Neural cell (in vitro differentiated cells): ENCODE measurements at regions not wholly inside any gene's neighbourhood (a gene's known extent, or its start where the extent isn't known, plus 50 kb on each side); places are given as distances from the start of the nearest gene placed in this dataset.

Experiments used
- H2AFZ ChIP-seq: fragments of 200-600, 300-800 bp; sonication (generic), shearing (Covaris generic); 2 replicates; pipeline ENCODE4 v1.6.0; 2014; ENCODE audit warnings: low read depth, mild to moderate bottlenecking, antibody characterized with exemption, low read length, moderate library complexity
- H3F3A ChIP-seq: fragments of 200-600 bp; shearing (Covaris generic); 2 replicates; pipeline ENCODE4 v1.6.1; 2016; ENCODE audit warnings: mild to moderate bottlenecking, moderate library complexity, mixed read lengths, antibody characterized with exemption, low read length; ENCODE audit not compliant: insufficient read depth, poor library complexity, severe bottlenecking
- H3K27ac ChIP-seq: fragments of 200-600, 300-800 bp; sonication (generic), shearing (Covaris generic); 2 replicates; pipeline ENCODE4 v1.5.1; 2014; ENCODE audit warnings: mild to moderate bottlenecking, low read length, moderate library complexity
- H3K27me3 ChIP-seq: fragments of 300-800, 200-600 bp; sonication (generic), shearing (Covaris generic); 2 replicates; pipeline ENCODE4 v1.6.0; 2014; ENCODE audit warnings: mild to moderate bottlenecking, low read depth, low read length, moderate library complexity; ENCODE audit not compliant: insufficient read depth
- H3K36me3 ChIP-seq: fragments of 300-800, 200-600 bp; sonication (generic), shearing (Covaris generic); 2 replicates; pipeline ENCODE4 v1.5.1; 2014; ENCODE audit warnings: mild to moderate bottlenecking, antibody characterized with exemption, low read length, moderate library complexity; ENCODE audit not compliant: insufficient read depth
- H3K4me2 ChIP-seq: fragments of 300-800, 200-600 bp; sonication (generic), shearing (Covaris generic); 2 replicates; pipeline ENCODE4 v1.6.0; 2014; ENCODE audit warnings: mild to moderate bottlenecking, low read length
- H3K4me3 ChIP-seq: fragments of 300-800, 200-600 bp; sonication (generic), shearing (Covaris generic); 2 replicates; pipeline ENCODE4 v1.5.1; 2014; ENCODE audit warnings: mild to moderate bottlenecking, low read length, moderate library complexity
- H3K79me2 ChIP-seq: fragments of 200-600 bp; shearing (Covaris generic); replicated peaks from 2 replicates; pipeline ENCODE4 v1.6.0; 2014; ENCODE audit warnings: mild to moderate bottlenecking, low read length, moderate library complexity; ENCODE audit not compliant: insufficient read depth
- H3K9ac ChIP-seq: fragments of 300-800, 200-600 bp; sonication (generic), shearing (Covaris generic); 2 replicates; pipeline ENCODE4 v1.6.1; 2016; ENCODE audit warnings: mild to moderate bottlenecking, low read length, mixed read lengths
- H3K9me2 ChIP-seq: fragments of 200-600 bp; shearing (Covaris generic); 2 replicates; pipeline ENCODE4 v1.6.1; 2016; ENCODE audit warnings: mild to moderate bottlenecking, low read length, mixed read lengths; ENCODE audit not compliant: insufficient read depth
- H3K9me3 ChIP-seq: fragments of 200-600, 300-800 bp; sonication (generic), shearing (Covaris generic); 2 replicates; pipeline ENCODE4 v1.6.1; 2016; ENCODE audit warnings: mild to moderate bottlenecking, mixed run types, low read length, moderate library complexity, mixed read lengths
- H4K20me1 ChIP-seq: fragments of 200-600 bp; shearing (Covaris generic); 2 replicates; pipeline ENCODE4 v1.6.1; 2016; ENCODE audit warnings: mild to moderate bottlenecking, mixed run types; ENCODE audit not compliant: insufficient read depth
- CTCF ChIP-seq: fragments of 450-650 bp; IDR thresholded peaks from 2 replicates; pipeline ENCODE4 v1.5.1; 2014; ENCODE audit warnings: antibody characterized with exemption, mild to moderate bottlenecking, moderate library complexity; ENCODE audit not compliant: poor library complexity, severe bottlenecking
- EP300 ChIP-seq: fragments of 450-650 bp; conservative IDR thresholded peaks from 2 replicates; pipeline ENCODE4 v1.6.1; 2014; ENCODE audit warnings: antibody characterized with exemption, mild to moderate bottlenecking, moderate library complexity; ENCODE audit not compliant: poor library complexity, severe bottlenecking
- EZH2 ChIP-seq: fragments of 200-600, 300-800 bp; shearing (Covaris generic), sonication (generic); IDR thresholded peaks from 2 replicates; pipeline ENCODE4 v1.6.1; 2014; ENCODE audit warnings: antibody characterized with exemption, low read length, borderline replicate concordance, mild to moderate bottlenecking; ENCODE audit not compliant: insufficient read depth, poor library complexity, severe bottlenecking
- MXI1 ChIP-seq: fragments of 450-650 bp; conservative IDR thresholded peaks from 2 replicates; pipeline ENCODE4 v1.6.1; 2014; ENCODE audit warnings: antibody characterized with exemption, mild to moderate bottlenecking; ENCODE audit not compliant: poor library complexity, severe bottlenecking
- POLR2AphosphoS5 ChIP-seq: IDR thresholded peaks from 2 replicates; pipeline ENCODE4 v1.6.1; 2012
- RAD21 ChIP-seq: fragments of 450-650 bp; conservative IDR thresholded peaks from 2 replicates; pipeline ENCODE4 v1.6.1; 2014; ENCODE audit warnings: antibody characterized with exemption, mild to moderate bottlenecking, moderate library complexity
- REST ChIP-seq: IDR thresholded peaks from 2 replicates; pipeline ENCODE4 v1.6.1; 2012; ENCODE audit warnings: borderline replicate concordance
- SMC3 ChIP-seq: fragments of 450-650 bp; conservative IDR thresholded peaks from 2 replicates; pipeline ENCODE4 v1.6.1; 2014; ENCODE audit warnings: antibody characterized with exemption, mild to moderate bottlenecking, moderate library complexity; ENCODE audit not compliant: poor library complexity
- TAF1 ChIP-seq: IDR thresholded peaks from 2 replicates; pipeline ENCODE4 v1.6.1; 2012; ENCODE audit warnings: low read depth

GRCh38 chr20:62589150-62589498 lies 53.2 kb upstream of the SLCO4A1 start:
- no peaks in the 10 kb centered on the region for H3K27me3 ChIP-seq
- H2AFZ ChIP-seq, result no peak overlapping the region
- TF ChIP-seq POLR2AphosphoS5 (no peak), TAF1 (no peak), MXI1 (no peak), REST (no peak), EZH2 (no peak), CTCF (no peak), RAD21 (no peak)
- H3K36me3 ChIP-seq, result no peaks in the 10 kb centered on the region
- H3K4me3 ChIP-seq, result no peak overlapping the region
- H3K9me3 ChIP-seq, result no peaks in the 10 kb centered on the region
- no peaks in the 10 kb centered on the region for H3F3A ChIP-seq
- no peak overlapping the region for H3K4me2 ChIP-seq
- no peaks in the 10 kb centered on the region for H3K9me2 ChIP-seq
- H3K27ac ChIP-seq, result no peak overlapping the region
- no peak overlapping the region for H3K9ac ChIP-seq
- no peaks in the 10 kb centered on the region for H4K20me1 ChIP-seq
- H3K79me2 ChIP-seq, result no peaks in the 10 kb centered on the region

- Histone ChIP-seq H3K9me2 (no peaks in the 10 kb centered on the region), H3K4me2 (no peak overlapping the region), H3K36me3 (no peaks in the 10 kb centered on the region), H3K4me3 (no peak overlapping the region), H3K79me2 (no peaks in the 10 kb centered on the region), H3K27me3 (no peaks in the 10 kb centered on the region), H3F3A (no peaks in the 10 kb centered on the region), H3K27ac (no peak overlapping the region), H4K20me1 (no peaks in the 10 kb centered on the region), H3K9ac (no peak overlapping the region), H3K9me3 (no peaks in the 10 kb centered on the region), H2AFZ (no peak overlapping the region)
- TF ChIP-seq REST (no peak), EZH2 (no peak), MXI1 (no peak), CTCF (no peak), POLR2AphosphoS5 (no peak), TAF1 (no peak), SMC3 (no peak), RAD21 (no peak), EP300 (no peak)
Measured at GRCh38 chr20:62589720-62590119, 52.6 kb upstream of the SLCO4A1 start.
